ENCODE measurements at regions not wholly inside any gene's neighbourhood (a gene's known extent, or its start where the extent isn't known, plus 50 kb on each side); places are given as distances from the start of the nearest gene placed in this dataset.
"Not testable (repeated sequence)": the region's sequence is repeated elsewhere in the genome, so short reads cannot be mapped to it uniquely, and the experiment has no call there.

DNA sequence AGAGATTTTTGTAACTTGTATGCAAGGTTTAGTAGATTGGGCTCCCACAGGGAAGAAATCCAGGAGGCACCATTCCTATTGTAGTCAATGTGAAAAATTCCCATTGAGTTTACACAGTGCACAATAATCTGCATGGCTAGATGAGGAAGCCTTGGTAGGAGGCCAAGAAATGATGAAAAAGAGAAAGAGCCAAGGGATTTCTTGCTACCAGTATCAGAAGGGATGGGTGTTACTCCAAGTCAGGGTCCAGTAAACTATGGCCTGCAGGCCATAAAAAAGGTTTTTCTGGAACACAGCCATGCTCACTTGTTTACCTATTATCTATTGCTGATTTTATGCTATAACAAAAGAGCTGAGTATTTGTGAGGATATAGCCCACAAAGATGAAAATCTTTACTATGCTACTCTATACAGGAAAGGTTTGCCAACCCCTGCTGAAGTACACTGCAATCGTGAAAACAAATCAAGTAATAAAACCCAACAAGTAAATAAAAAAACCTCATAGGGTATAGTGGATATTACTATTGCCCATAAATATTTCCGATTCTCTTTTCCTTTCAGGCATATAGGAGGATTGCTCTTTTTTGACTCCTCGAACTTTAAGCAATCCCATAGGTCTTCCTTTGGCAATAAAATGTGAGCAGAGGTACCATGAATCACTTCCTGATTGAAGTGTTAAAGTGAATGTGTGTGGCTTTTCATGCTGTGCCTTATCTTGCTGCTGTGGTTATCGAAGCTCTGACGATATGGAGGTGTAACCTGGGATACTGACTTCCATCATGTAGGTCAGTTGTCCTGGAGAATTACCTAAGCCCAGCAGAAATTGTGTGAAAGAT, 256.3 kb upstream of the MAGI2 start:
- no peak for DNase-seq

DNA sequence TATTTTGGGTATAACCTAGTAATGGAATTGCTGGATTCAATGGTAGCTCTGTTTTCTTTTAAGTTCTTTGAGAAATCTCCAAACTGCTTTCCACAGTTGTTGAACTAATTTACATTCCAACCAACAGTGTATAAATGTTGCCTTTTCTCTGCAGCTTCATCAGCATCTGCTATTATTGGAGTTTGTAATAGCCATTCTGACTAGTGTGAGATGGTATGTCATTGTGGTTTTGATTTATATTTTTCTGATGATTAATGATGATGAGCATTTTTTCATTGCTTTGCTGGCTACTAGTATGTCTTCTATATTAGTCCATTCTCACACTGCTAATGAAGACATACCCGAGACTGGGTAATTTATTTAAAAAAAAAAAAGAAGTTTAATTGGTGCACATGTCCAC, 248.6 kb upstream of the MAGI2 start:
- DNase-seq: no peak

DNA sequence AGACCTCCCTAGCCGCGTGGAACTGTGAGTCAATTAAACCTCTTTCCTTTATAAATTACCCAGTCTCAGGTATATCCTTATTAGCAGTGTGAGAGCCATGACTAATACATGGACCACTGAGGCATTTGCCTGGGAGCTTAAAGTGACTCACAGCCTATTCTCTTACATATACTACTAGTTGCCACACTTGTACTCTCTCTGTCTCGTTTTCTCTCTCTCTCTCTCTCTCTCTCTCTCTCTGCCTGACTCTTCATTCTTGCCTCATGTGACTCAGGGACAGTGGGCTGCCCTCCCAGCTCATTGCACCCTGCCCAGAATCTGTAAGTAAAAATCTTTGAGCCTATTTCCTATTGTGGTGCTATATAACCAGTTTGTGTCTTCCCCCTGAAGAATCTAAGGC, 238.5 kb upstream of the MAGI2 start:
- DNase-seq: no peak

DNA sequence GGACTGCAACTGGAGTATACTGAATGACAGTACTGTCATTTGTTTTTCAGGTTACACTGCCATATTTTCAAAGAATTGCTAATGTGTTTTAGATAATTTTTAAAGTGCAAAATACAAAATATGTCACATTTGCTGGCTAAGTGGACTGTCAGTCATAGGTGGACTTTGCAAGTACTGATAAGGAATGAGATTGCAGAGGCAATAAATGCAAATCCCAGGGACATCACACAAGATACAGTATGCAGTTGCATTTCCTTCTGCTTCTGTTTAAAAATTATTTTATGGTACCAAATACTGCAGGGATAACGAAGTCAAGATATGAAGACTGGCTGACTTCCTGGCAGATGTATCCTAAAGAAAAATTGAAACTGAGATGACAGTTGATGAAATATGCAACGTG, 237.6 kb upstream of the MAGI2 start:
- no peak for DNase-seq

DNA sequence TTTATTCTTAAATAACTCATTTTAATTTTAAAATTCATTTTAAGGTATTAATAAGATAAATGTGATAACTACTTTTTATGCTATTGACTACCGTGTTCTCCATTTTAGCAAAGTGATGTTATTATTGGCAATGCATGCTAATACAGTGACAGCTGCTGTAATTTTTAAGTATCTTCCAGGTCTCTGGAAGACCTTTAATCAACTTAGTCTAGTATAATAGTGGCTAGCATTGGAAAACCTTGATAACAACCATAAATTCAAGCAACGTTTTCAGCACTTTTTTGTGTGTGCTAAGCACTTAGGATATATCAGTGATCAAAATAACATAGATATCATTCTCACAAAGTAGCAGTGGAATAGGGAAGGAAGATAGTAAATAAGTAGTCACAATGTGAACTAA, 230.9 kb upstream of the MAGI2 start:
- no peak for DNase-seq

DNA sequence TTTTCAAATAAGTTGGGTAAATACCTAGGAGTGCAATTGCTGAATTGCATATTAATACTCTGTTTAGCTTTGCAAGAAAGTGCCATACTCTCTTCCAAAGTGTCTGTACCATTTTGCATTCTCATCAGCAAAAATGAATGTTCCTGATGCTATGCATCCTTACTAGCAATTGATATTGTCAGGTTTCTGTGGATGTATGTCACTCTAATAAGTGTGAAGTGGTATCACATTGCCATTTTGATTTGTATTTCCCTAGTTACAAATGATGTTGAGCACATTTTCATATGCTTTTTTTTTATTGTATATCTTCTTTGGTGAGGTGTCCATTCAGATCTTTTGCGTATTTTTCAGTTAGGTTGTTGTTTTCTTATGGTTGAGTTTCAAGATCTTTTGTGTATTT, 230.4 kb upstream of the MAGI2 start:
- no peak for DNase-seq

DNA sequence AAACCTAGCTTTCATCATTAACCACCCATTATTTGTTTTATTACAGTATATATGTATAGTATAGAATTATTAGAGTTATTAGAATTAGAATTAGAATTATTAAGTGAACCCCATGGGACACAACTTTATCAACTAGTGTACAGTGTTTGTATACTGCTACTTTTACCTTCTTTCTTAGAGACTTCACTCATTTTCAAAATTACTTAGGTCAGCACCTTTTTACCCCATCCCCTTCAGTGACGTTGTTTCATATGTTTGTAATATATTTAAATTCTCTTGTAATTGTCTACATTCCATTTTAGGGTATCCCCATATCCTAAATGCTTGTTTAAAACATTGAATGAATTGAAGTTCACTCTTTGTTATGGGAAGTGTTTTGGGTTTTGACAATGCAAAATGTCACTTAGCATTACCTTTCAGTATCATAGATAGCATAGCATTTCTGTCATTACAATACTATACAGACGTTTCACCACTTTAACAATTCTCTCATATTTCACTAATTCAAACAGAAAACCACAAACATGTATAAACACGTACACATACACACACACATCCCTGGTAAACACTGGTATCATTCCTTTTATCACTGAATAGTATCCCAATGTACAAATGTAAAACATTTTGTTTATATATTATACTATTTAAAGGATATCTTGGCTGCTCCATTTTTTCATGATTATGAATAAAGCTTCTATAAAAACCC, 229.9 kb upstream of the MAGI2 start:
- DNase-seq: no peak

DNA sequence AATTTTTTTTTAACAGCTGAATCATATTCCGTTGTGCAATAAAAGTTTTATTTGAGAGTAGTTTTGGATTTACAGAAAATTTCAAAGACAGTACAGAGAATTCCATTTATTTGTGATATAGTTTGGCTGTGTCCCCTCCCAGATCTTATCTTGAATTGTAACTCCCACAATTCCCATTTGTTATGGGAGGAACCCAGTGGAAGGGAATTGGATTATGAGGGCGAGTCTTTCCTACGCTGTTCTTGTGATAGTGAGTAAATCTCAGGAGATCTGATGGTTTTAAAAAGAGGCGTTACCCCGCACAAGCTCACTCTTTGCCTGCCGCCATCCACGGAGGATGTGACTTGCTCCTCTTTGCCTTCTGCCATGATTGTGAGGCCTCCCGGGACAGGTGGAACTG, 228.0 kb upstream of the MAGI2 start:
- no peak for DNase-seq

DNA sequence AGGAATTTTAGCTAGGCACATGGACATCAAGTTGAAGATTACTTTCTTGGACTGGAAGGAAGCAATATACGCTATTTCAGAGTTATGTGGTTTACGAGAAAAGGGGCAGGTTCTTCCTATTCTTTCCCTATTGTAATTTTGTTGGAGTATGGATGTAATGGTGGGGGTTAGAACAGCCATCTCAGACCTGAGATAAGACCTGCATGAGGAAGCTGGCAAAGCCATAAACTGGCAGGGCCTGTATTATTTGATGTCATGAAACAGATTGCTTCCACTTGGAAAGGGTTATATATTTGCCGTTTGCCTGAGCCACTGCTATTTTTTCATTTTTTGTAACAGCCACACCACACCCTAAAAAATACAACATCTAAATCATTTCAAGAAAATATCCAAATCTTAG, 220.5 kb upstream of the MAGI2 start:
- DNase-seq: no peak

DNA sequence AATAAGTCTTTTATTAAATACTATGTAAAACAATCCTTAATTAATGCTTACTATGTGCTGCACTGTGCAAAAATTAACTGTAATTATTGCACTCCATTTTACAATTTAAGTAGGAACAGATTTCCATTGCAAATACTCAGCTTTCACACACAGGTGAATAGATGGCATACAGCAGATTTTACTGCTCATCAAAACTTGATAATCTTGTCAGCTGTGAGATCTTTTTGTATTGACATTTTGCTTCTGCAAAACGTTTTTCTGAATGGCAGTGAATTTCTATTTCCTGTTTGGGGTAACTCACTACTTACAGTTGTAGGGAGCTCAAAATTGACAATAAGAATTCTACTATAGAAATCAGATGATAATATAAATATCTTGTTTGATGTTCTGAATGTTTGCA, 220.0 kb upstream of the MAGI2 start:
- no peak for DNase-seq

DNA sequence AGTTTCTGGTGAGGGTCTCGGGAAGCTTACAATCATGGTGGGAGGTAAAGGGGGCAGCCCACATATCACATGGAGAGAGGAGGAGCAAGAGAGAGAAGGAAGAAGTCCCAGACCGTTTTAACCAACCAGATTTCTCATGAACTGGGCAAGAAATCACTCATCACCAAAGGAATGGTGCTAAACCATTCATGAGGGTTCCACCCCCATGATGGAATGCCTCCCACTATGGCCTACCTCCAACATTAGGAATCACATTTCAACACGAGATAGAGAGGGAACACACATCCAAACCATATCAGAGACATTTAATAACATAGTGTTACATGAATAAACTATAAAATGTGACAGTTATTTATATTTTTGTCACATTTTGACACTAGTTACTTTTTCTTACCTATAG, 214.8 kb upstream of the MAGI2 start:
- DNase-seq: no peak

DNA sequence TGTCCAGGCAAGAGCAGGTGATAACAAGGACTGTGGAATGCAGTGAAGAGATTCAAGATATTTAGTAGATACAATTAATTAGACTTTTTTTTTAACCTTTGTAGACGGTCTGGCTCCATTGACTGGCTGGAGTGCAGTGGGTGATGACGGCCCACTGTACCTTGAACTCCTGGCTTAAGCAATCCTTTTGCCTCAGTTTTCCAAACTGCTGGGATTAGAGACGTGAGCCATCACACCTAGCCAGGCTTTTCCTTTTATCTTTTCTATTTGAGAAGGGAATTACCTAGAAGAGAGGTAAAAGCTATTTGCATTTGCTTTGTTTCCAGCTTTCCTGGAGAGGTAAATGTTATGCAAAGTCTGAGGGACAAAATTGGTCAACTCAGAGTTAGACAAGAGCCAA, 213.0 kb upstream of the MAGI2 start:
- no peak for DNase-seq

DNA sequence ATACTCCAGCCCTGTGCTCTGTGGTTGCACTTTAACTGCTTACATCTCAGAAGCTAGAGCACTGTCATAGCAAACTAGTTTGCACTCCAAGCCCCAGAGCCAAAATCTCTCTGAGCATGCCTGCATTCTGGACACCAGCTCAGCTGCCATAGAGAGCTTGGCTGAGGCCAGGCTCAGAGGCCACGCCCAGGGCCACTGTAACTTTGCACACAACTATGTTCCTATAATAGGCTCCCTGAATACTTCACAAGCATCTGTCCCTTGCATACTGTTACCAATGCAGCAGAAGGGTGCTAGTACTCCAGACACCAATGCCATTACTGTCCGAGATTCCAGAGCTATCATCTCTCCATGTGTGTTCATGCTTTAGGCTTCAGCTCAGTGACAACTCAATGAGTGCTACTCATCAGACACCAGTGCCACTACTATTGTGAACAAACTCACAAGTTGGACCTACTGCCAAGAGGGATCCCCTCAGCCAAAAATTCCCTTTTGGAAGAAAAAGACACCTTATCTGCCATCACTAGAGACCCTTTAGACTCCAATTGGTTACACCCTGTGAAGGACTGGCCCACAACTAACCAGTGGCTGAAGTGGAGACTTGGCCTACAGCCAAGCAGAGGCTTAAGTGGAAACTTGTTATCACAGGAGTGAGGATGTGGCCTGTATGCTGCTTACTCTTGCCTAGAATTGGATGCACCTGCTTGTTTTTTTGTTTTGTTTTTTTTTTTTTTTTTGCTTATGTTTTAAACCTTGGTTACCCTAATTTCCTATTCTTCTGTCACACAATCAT, 211.6 kb upstream of the MAGI2 start:
- DNase-seq: no peak

DNA sequence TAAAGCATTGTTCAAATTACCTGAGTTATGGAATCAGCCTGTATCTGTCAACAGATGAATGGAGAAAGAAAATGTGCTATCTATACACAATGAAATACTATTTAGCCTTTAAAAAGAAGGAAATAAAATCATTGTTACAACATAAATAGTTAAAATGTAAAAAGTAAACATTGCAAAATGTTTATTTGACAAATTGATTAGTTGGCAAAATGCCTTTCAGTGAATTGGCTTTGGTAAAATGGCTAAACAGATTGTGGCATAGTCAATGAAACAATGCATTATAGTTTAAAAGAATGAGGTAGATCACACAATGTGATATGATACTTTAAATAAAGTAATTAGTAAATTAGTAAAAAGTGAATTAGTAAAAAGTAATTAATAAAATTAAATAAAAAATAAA, 204.8 kb upstream of the MAGI2 start:
- no peak for DNase-seq

DNA sequence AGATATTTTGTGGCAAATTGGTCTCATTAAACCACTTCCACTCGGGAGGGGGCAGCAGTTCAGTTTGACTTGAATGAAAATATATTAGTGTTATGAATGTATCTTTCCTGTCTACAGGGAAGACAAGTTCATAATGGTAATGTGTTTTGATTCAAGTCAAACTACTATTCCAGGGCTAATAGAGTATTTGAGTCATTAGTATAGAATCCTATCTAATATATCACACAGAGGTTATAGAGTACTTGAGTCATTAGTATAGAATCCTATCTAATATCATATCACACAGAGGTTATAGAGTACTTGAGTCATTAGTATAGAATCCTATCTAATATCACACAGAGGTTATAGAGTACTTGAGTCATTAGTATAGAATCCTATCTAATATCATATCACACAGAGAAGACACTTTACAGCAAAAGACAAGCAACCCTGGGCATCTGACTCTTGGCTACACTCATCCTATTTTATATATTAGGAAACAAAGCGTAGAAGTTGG, 199.7 kb upstream of the MAGI2 start:
- no peak for DNase-seq

DNA sequence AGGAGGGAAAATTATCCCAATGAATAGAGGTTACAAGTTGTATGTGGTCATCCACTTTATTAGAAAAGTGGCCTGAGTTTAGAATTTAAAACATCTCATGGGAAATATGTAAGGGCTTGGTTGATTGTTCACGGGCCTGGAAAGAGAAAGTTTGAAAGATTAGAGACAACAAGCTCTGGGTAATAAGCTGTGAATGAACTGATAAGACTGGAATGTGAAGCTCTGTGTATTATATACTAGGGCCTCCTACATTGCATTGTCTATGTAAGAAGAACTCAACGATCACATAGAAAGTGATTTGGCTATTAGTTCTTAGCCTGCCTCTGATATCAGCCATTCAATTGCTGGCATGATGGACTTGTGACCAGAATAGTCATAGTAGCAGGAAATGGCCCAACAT, 199.2 kb upstream of the MAGI2 start:
- no peak for DNase-seq

DNA sequence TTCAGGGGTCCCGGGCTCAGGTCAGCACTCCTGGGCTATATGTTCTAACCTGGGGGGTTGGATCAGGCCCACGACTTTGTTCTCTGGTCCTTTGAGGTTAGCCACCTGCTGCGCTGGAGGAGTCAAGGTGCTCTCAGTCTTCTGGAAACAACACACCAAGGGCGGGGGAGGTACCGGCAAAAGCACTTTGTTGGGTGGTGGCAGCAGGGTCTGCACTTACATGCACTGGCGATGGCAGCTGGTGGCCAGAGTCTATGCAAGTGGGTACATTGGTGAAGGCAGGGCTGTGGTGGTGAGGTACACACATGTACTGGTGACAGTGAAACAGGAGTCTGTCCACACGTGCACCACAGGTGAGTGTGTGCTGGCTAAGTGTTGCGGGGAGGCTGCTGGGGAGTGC, 194.2 kb upstream of the MAGI2 start:
- no peak for DNase-seq

DNA sequence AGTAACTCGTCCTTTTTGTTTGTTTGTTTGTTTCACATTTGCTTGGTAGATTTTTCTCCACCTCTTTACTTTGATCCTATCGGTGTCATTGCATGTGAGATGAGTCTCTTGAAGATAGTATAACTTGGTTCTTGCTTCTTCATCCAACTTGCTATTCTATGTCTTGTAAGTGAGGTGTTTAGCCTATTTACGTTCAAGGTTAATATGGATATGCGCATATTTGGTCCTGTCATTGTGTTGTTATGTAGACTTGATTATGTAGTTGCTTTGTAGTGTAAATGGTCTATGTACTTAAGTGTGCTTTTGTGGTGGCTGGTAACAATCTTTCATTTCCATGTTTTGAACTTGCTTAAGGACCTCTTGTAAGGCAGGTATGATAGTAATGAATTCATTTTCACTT, 192.8 kb upstream of the MAGI2 start:
- DNase-seq: no peak

DNA sequence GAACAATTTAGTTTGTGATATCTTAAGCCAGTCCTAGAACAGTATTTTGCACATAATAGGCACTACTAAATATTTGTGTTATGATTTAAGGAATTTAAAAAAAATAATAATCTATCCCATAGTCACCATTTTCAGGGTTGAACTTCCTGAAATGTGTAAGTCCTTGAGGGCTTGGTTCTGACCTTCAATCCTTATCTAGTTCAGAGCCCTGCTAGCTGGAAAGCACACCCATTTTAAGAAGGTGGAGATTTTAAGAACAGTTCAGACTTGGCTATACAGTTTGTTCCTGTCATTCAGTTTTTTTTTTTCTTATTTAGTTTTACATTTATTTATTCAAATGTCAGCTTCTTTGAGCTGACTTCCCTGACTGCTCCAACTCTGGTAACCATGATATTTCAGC, 183.4 kb upstream of the MAGI2 start:
- DNase-seq: no peak

DNA sequence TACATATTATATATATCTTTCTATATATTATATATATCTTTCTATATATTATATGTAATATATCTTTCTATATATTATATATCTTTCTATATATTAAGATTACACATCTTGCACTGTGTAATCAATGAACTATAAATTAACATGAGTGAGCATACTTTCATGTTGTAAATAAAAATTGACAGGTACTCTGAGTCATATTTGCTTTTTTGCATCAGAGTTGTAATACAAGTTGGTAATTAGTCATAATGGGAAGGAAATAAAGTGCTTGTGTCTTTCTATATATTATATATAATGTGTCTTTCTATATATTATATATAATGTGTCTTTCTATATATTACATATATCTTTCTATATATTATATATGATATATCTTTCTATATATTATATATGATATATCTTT, 172.5 kb upstream of the MAGI2 start:
- not testable (repeated sequence) for DNase-seq

DNA sequence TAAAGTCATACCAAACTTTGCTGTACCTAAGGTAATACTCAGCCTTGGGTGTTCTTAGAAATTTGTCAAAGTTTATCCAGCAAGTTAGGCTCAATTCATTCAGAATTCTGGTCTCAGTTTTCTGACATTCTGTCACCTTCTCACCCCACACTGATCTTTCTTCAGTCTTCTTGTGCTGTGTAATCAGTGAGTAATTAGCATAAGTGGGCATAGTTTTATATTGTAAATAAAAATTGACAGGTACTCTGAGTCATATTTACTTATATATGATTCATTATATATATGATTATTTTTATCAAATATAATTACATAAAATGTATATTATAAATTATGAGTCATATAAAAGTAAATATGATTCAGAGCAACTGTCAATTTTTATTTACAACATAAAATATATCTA, 170.9 kb upstream of the MAGI2 start:
- no peak for DNase-seq

DNA sequence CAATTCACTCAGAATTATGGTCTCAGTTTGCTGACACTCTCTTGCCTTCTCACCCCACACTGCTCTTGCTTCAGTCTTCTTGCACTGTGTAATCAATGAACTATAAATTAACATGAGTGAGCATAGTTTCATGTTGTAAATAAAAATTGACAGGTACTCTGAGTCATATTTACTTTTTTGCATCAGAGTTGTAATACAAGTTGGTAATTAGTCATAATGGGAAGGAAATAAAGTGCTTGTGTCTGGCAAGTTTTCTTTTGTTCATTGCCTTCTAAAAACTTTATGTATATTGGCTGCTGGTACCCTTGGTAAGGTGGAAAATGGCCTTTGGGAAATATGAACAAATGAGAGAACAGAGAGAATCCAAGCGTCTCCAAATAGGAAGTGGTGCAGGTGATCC, 169.3 kb upstream of the MAGI2 start:
- no peak for DNase-seq

DNA sequence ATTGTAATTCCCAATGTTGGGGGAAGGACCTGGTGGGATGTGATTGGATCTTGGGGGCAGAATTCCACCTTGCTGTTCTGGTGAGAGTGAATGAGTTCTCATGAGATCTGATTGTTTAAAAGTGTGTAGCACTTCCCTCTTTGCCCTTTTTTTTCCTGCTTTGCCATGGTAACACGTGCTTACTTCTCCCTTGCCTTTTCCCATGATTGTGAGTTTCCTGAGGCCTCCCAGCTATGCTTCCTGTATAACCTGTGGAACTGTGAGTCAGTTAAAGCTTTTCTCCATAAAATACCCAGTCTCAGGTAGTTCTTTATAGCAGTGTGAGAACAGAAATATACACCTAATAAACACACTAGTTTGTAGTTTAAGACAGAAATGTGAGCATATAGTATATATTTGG, 166.8 kb upstream of the MAGI2 start:
- no peak for DNase-seq

DNA sequence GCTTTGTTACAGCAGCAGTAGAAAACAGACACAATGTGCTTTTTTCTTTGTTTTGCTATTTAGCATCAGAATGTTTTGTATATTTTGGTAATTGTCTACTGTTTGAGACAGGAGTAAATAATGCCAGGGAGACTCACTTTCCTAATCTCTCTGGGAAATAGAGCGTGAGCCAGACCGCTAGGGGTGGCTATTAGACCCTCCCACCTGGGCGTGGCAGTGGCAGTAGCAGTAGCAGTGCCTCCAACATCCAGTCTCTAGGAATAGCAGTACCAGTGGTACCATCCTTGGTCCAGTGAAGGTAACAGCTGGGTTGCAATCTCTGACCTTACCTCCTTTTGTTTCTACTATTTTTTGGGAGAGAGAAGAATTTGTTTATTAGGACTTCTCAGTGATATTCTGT, 165.7 kb upstream of the MAGI2 start:
- no peak for DNase-seq
